Endodermal cell (in vitro differentiated cells): ENCODE measurements at regions not wholly inside any gene's neighbourhood (a gene's known extent, or its start where the extent isn't known, plus 50 kb on each side); places are given as distances from the start of the nearest gene placed in this dataset.

Experiments used
- DNase-seq: peaks from one replicate; pipeline ENCODE4 v3.0.0-alpha.2; 2017
- H3K27ac ChIP-seq: 2 replicates; pipeline ENCODE4 v1.5.1; 2013; ENCODE audit warnings: mild to moderate bottlenecking, low read depth, low read length, moderate library complexity
- H3K27me3 ChIP-seq: 2 replicates; pipeline ENCODE4 v1.6.1; 2013; ENCODE audit warnings: mild to moderate bottlenecking, low read length, moderate library complexity; ENCODE audit not compliant: insufficient read depth, control insufficient read depth, poor library complexity, severe bottlenecking
- H3K36me3 ChIP-seq: 2 replicates; pipeline ENCODE4 v1.7.0; 2013; ENCODE audit warnings: mild to moderate bottlenecking, low read length, moderate library complexity; ENCODE audit not compliant: control insufficient read depth, insufficient read depth
- H3K4me1 ChIP-seq: one replicate; pipeline ENCODE4 v1.7.0; 2013; ENCODE audit warnings: low read length; ENCODE audit not compliant: control insufficient read depth, insufficient read depth
- H3K4me3 ChIP-seq: 2 replicates; pipeline ENCODE4 v1.5.1; 2013; ENCODE audit warnings: mild to moderate bottlenecking, low read length, moderate library complexity
- H3K9ac ChIP-seq: 2 replicates; pipeline ENCODE4 v1.6.1; 2013; ENCODE audit warnings: mild to moderate bottlenecking, low read length, moderate library complexity; ENCODE audit not compliant: poor library complexity, severe bottlenecking; ENCODE audit errors: extremely low read depth
- H3K9me3 ChIP-seq: 2 replicates; pipeline ENCODE4 v1.6.1; 2013; ENCODE audit warnings: mild to moderate bottlenecking, low read length, moderate library complexity; ENCODE audit not compliant: control insufficient read depth
- H3K27ac Mint-ChIP-seq: 2 replicates; pipeline ENCODE4 v1.8.0; 2020; ENCODE audit warnings: mixed read lengths
- H3K27me3 Mint-ChIP-seq: 2 replicates; pipeline ENCODE4 v1.8.0; 2021; ENCODE audit warnings: mild to moderate bottlenecking, mixed read lengths; ENCODE audit not compliant: insufficient read depth
- H3K36me3 Mint-ChIP-seq: 2 replicates; pipeline ENCODE4 v1.8.0; 2020; ENCODE audit warnings: low read depth, mixed read lengths
- H3K4me1 Mint-ChIP-seq: 2 replicates; pipeline ENCODE4 v1.8.0; 2020; ENCODE audit warnings: mixed read lengths
- H3K4me3 Mint-ChIP-seq: 2 replicates; pipeline ENCODE4 v1.8.0; 2020; ENCODE audit warnings: mild to moderate bottlenecking, moderate library complexity, mixed read lengths
- H3K9me3 Mint-ChIP-seq: 2 replicates; pipeline ENCODE4 v1.8.0; 2020; ENCODE audit warnings: mild to moderate bottlenecking, mixed read lengths
- CTCF ChIP-seq: fragments of 200-600 bp; sonication (generic); conservative IDR thresholded peaks from 2 replicates; pipeline ENCODE4 v1.5.0; 2021; ENCODE audit warnings: antibody characterized with exemption, mild to moderate bottlenecking
- WGBS, 2 experiments: methylation state at CpG; one replicate each; pipeline versions ENCODE4 v1.1.5 to v1.1.7; 2013; ENCODE audit warnings: missing lambda C conversion rate in 2 of 2, mixed read lengths in 1 of 2; ENCODE audit not compliant: insufficient coverage in 1 of 2, insufficient read length in 1 of 2; 5-methylcytosine and 5-hydroxymethylcytosine counted together

- DNase-seq, result peak; percentile 42
- H3K27me3 Mint-ChIP-seq, result no peaks in the 10 kb centered on the region
- no peaks in the 10 kb centered on the region for H3K9me3 Mint-ChIP-seq
- no peaks in the 10 kb centered on the region for H3K27me3 ChIP-seq
- no peaks in the 10 kb centered on the region for H3K36me3 Mint-ChIP-seq
- no peak overlapping the region for H3K9ac ChIP-seq
- H3K27ac ChIP-seq, result no peak overlapping the region
- H3K4me3 ChIP-seq, result no peak overlapping the region
- no peaks in the 10 kb centered on the region for H3K4me1 Mint-ChIP-seq
- WGBS, 2 experiments, result 86 to 100% methylated on average over 2 to 3 of the region's 3 CpGs
- no peak overlapping the region for H3K4me3 Mint-ChIP-seq
- H3K9me3 ChIP-seq, result no peaks in the 10 kb centered on the region
- no peak overlapping the region for H3K27ac Mint-ChIP-seq
- no peaks in the 10 kb centered on the region for H3K4me1 ChIP-seq
- H3K36me3 ChIP-seq, result no peaks in the 10 kb centered on the region
- no peak for TF ChIP-seq CTCF
These were observed 1135.0 kb upstream of the TENM3 start for GRCh38 chr4:181108237-181108636.

GRCh38 chr4:181119186-181119585 lies 1124.0 kb upstream of the TENM3 start:
- no peak for DNase-seq
- Histone ChIP-seq H3K27ac (no peak overlapping the region), H3K4me3 (no peak overlapping the region), H3K4me1 (no peaks in the 10 kb centered on the region), H3K9ac (no peak overlapping the region), H3K36me3 (no peaks in the 10 kb centered on the region), H3K9me3 (no peaks in the 10 kb centered on the region), H3K27me3 (no peaks in the 10 kb centered on the region)
- WGBS, 2 experiments, result 87 to 94% methylated on average over 4 of the region's 4 CpGs
- H3K36me3 Mint-ChIP-seq, result no peaks in the 10 kb centered on the region
- no peaks in the 10 kb centered on the region for H3K9me3 Mint-ChIP-seq
- no peaks in the 10 kb centered on the region for H3K27me3 Mint-ChIP-seq
- H3K4me1 Mint-ChIP-seq, result no peaks in the 10 kb centered on the region
- TF ChIP-seq CTCF, result no peak
- H3K4me3 Mint-ChIP-seq, result no peak overlapping the region
- no peak overlapping the region for H3K27ac Mint-ChIP-seq

- TF ChIP-seq CTCF, result no peak
- H3K36me3 Mint-ChIP-seq, result no peaks in the 10 kb centered on the region
- H3K9me3 Mint-ChIP-seq, result no peaks in the 10 kb centered on the region
- 79 to 87% methylated on average over 3 to 5 of the region's 7 CpGs for WGBS, 2 experiments
- H3K27ac Mint-ChIP-seq, result no peak overlapping the region
- no peak for DNase-seq
- H3K4me1 ChIP-seq, result no peaks in the 10 kb centered on the region
- no peaks in the 10 kb centered on the region for H3K27me3 ChIP-seq
- no peaks in the 10 kb centered on the region for H3K36me3 ChIP-seq
- H3K4me3 ChIP-seq, result no peak overlapping the region
- no peak overlapping the region for H3K4me3 Mint-ChIP-seq
- H3K27me3 Mint-ChIP-seq, result no peaks in the 10 kb centered on the region
- H3K9me3 ChIP-seq, result no peaks in the 10 kb centered on the region
- H3K4me1 Mint-ChIP-seq, result no peaks in the 10 kb centered on the region
- no peak overlapping the region for H3K9ac ChIP-seq
- no peak overlapping the region for H3K27ac ChIP-seq
These were observed 1121.5 kb upstream of the TENM3 start for GRCh38 chr4:181121733-181122132.
